ENCODE measurements at regions not wholly inside any gene's neighbourhood (a gene's known extent, or its start where the extent isn't known, plus 50 kb on each side); places are given as distances from the start of the nearest gene placed in this dataset.
A peak's percentile ranks its signal among the peaks of the same experiment; 100 is the strongest.

GRCh38 chr19:31223740-31224534 is 125.3 kb downstream of the TSHZ3 start:
- DNase-seq = no peak

- no peak for DNase-seq
Observed at GRCh38 chr19:31220540-31220939, 128.7 kb downstream of the TSHZ3 start.

- no peak for DNase-seq
Observed at GRCh38 chr19:31214997-31215396, 134.2 kb downstream of the TSHZ3 start.

GRCh38 chr19:31214086-31214485 is 135.2 kb downstream of the TSHZ3 start:
- peak; percentile 94 for DNase-seq

GRCh38 chr19:31211088-31211487 is 138.1 kb downstream of the TSHZ3 start:
- no peak for DNase-seq

- DNase-seq = no peak
Observed at GRCh38 chr19:31205887-31206518, 143.2 kb downstream of the TSHZ3 start.

GRCh38 chr19:31204115-31204514 is 145.1 kb downstream of the TSHZ3 start:
- DNase-seq = no peak

- DNase-seq = no peak
Observed at GRCh38 chr19:31185261-31185660, 164.0 kb downstream of the TSHZ3 start.

GRCh38 chr19:31181535-31181934 is 167.7 kb downstream of the TSHZ3 start:
- DNase-seq = no peak

GRCh38 chr19:31180907-31181306 is 168.3 kb downstream of the TSHZ3 start:
- no peak for DNase-seq

- DNase-seq = no peak
Observed at GRCh38 chr19:31179471-31179852, 169.8 kb downstream of the TSHZ3 start.

- DNase-seq = no peak
Observed at GRCh38 chr19:31178833-31179470, 170.3 kb downstream of the TSHZ3 start.

- DNase-seq = no peak
Observed at GRCh38 chr19:31177246-31177645, 172.0 kb downstream of the TSHZ3 start.

GRCh38 chr19:31175564-31176348 is 173.5 kb downstream of the TSHZ3 start:
- no peak for DNase-seq

GRCh38 chr19:31174948-31175347 is 174.3 kb downstream of the TSHZ3 start:
- DNase-seq = no peak

- no peak for DNase-seq
Observed at GRCh38 chr19:31173991-31174390, 175.2 kb downstream of the TSHZ3 start.

- peak; percentile 13 for DNase-seq
Observed at GRCh38 chr19:31171936-31172335, 177.3 kb downstream of the TSHZ3 start.

- no peak for DNase-seq
Observed at GRCh38 chr19:31170046-31170445, 179.2 kb downstream of the TSHZ3 start.

- no peak for DNase-seq
Observed at GRCh38 chr19:31168106-31168625, 181.1 kb downstream of the TSHZ3 start.

- no peak for DNase-seq
Observed at GRCh38 chr19:31167690-31168089, 181.5 kb downstream of the TSHZ3 start.

GRCh38 chr19:31166206-31166605 is 183.0 kb downstream of the TSHZ3 start:
- no peak for DNase-seq

- DNase-seq = peak; percentile 32
Observed at GRCh38 chr19:31164791-31165251, 184.4 kb downstream of the TSHZ3 start.

Data from islet precursor cell (in vitro differentiated cells).